ENCODE measurements at regions not wholly inside any gene's neighbourhood (a gene's known extent, or its start where the extent isn't known, plus 50 kb on each side); places are given as distances from the start of the nearest gene placed in this dataset.

- H3K36me3 Mint-ChIP-seq = no peaks in the 10 kb centered on the region
- no peak overlapping the region for H3K4me3 Mint-ChIP-seq
- no peak for DNase-seq
- no peaks in the 10 kb centered on the region for H3K9me3 Mint-ChIP-seq
- no peaks in the 10 kb centered on the region for H3K4me1 Mint-ChIP-seq
- H3K27me3 Mint-ChIP-seq = peaks cover 27% of the 10 kb centered on the region
- no peak overlapping the region for H3K27ac Mint-ChIP-seq
Measured at GRCh38 chr3:127410678-127411077, 122.8 kb upstream of the PRR20G start.

- Mint-ChIP-seq H3K4me1 (no peaks in the 10 kb centered on the region), H3K36me3 (no peaks in the 10 kb centered on the region), H3K27ac (no peak overlapping the region), H3K27me3 (peaks cover 27% of the 10 kb centered on the region), H3K4me3 (no peak overlapping the region), H3K9me3 (no peaks in the 10 kb centered on the region)
- no peak for DNase-seq
Measured at GRCh38 chr3:127410137-127410488, 122.3 kb upstream of the PRR20G start.

GRCh38 chr3:127409421-127410136 is 121.7 kb upstream of the PRR20G start:
- peaks cover 27% of the 10 kb centered on the region for H3K27me3 Mint-ChIP-seq
- H3K36me3 Mint-ChIP-seq = no peaks in the 10 kb centered on the region
- H3K27ac Mint-ChIP-seq = no peak overlapping the region
- DNase-seq = no peak
- H3K4me1 Mint-ChIP-seq = no peaks in the 10 kb centered on the region
- H3K9me3 Mint-ChIP-seq = no peaks in the 10 kb centered on the region
- no peak overlapping the region for H3K4me3 Mint-ChIP-seq

GRCh38 chr3:127408684-127409420 is 121.0 kb upstream of the PRR20G start:
- no peaks in the 10 kb centered on the region for H3K36me3 Mint-ChIP-seq
- no peak overlapping the region for H3K27ac Mint-ChIP-seq
- H3K4me3 Mint-ChIP-seq = no peak overlapping the region
- no peaks in the 10 kb centered on the region for H3K9me3 Mint-ChIP-seq
- DNase-seq = no peak
- H3K4me1 Mint-ChIP-seq = no peaks in the 10 kb centered on the region
- H3K27me3 Mint-ChIP-seq = peaks cover 27% of the 10 kb centered on the region

- Mint-ChIP-seq H3K4me1 (no peaks in the 10 kb centered on the region), H3K4me3 (no peak overlapping the region), H3K27ac (no peak overlapping the region), H3K27me3 (peaks cover 24% of the 10 kb centered on the region), H3K9me3 (no peaks in the 10 kb centered on the region), H3K36me3 (no peaks in the 10 kb centered on the region)
- no peak for DNase-seq
Measured at GRCh38 chr3:127408022-127408683, 120.3 kb upstream of the PRR20G start.

- DNase-seq = no peak
- H3K4me3 Mint-ChIP-seq = no peak overlapping the region
Measured at GRCh38 chr3:127407026-127407939, 119.4 kb upstream of the PRR20G start.

GRCh38 chr3:127406309-127407025 is 118.6 kb upstream of the PRR20G start:
- Mint-ChIP-seq H3K36me3 (no peaks in the 10 kb centered on the region), H3K27ac (no peak overlapping the region), H3K4me3 (no peak overlapping the region), H3K9me3 (no peaks in the 10 kb centered on the region), H3K4me1 (no peaks in the 10 kb centered on the region), H3K27me3 (peaks cover 16% of the 10 kb centered on the region)
- DNase-seq = peak; percentile 29

More at GRCh38 chr3:127407026-127407939, 119.4 kb upstream of the PRR20G start:
- no peaks in the 10 kb centered on the region for H3K4me1 Mint-ChIP-seq
- no peaks in the 10 kb centered on the region for H3K9me3 Mint-ChIP-seq
- H3K27ac Mint-ChIP-seq = no peak overlapping the region
- no peaks in the 10 kb centered on the region for H3K36me3 Mint-ChIP-seq
- peaks cover 17% of the 10 kb centered on the region for H3K27me3 Mint-ChIP-seq

- no peak overlapping the region for H3K4me3 Mint-ChIP-seq
- H3K27ac Mint-ChIP-seq = no peak overlapping the region
- H3K36me3 Mint-ChIP-seq = no peaks in the 10 kb centered on the region
- H3K4me1 Mint-ChIP-seq = no peaks in the 10 kb centered on the region
- no peaks in the 10 kb centered on the region for H3K9me3 Mint-ChIP-seq
- DNase-seq = no peak
- peaks cover 14% of the 10 kb centered on the region for H3K27me3 Mint-ChIP-seq
Measured at GRCh38 chr3:127405791-127406190, 117.9 kb upstream of the PRR20G start.

GRCh38 chr3:127405010-127405598 is 117.3 kb upstream of the PRR20G start:
- Mint-ChIP-seq H3K9me3 (no peaks in the 10 kb centered on the region), H3K4me1 (no peaks in the 10 kb centered on the region), H3K36me3 (no peaks in the 10 kb centered on the region), H3K4me3 (no peak overlapping the region), H3K27ac (no peak overlapping the region), H3K27me3 (peaks cover 14% of the 10 kb centered on the region)
- DNase-seq = no peak

- Mint-ChIP-seq H3K4me1 (no peaks in the 10 kb centered on the region), H3K9me3 (no peaks in the 10 kb centered on the region), H3K36me3 (no peaks in the 10 kb centered on the region), H3K27ac (no peak overlapping the region), H3K4me3 (no peak overlapping the region), H3K27me3 (peaks cover 14% of the 10 kb centered on the region)
- no peak for DNase-seq
Measured at GRCh38 chr3:127404221-127405009, 116.6 kb upstream of the PRR20G start.

GRCh38 chr3:127403795-127404194 is 115.9 kb upstream of the PRR20G start:
- Mint-ChIP-seq H3K27me3 (peaks cover 17% of the 10 kb centered on the region), H3K9me3 (no peaks in the 10 kb centered on the region), H3K4me1 (no peaks in the 10 kb centered on the region), H3K4me3 (no peak overlapping the region), H3K36me3 (no peaks in the 10 kb centered on the region), H3K27ac (no peak overlapping the region)
- no peak for DNase-seq

GRCh38 chr3:127399154-127399553 is 111.3 kb upstream of the PRR20G start:
- Mint-ChIP-seq H3K9me3 (no peaks in the 10 kb centered on the region), H3K36me3 (no peaks in the 10 kb centered on the region), H3K4me1 (no peaks in the 10 kb centered on the region), H3K4me3 (no peak overlapping the region), H3K27me3 (peaks cover 15% of the 10 kb centered on the region), H3K27ac (no peak overlapping the region)
- DNase-seq = no peak

GRCh38 chr3:127396473-127396872 is 108.6 kb upstream of the PRR20G start:
- Mint-ChIP-seq H3K4me1 (no peaks in the 10 kb centered on the region), H3K27ac (no peak overlapping the region), H3K27me3 (peaks cover 24% of the 10 kb centered on the region), H3K36me3 (no peaks in the 10 kb centered on the region), H3K4me3 (no peak overlapping the region), H3K9me3 (no peaks in the 10 kb centered on the region)
- DNase-seq = no peak

Data from activated naive CD8-positive, alpha-beta T cell treated with anti-CD3 and anti-CD28 coated beads for 36 hours (primary cell).